ENCODE measurements at regions not wholly inside any gene's neighbourhood (a gene's known extent, or its start where the extent isn't known, plus 50 kb on each side); places are given as distances from the start of the nearest gene placed in this dataset.
"Not testable (repeated sequence)": the region's sequence is repeated elsewhere in the genome, so short reads cannot be mapped to it uniquely, and the experiment has no call there.

DNA sequence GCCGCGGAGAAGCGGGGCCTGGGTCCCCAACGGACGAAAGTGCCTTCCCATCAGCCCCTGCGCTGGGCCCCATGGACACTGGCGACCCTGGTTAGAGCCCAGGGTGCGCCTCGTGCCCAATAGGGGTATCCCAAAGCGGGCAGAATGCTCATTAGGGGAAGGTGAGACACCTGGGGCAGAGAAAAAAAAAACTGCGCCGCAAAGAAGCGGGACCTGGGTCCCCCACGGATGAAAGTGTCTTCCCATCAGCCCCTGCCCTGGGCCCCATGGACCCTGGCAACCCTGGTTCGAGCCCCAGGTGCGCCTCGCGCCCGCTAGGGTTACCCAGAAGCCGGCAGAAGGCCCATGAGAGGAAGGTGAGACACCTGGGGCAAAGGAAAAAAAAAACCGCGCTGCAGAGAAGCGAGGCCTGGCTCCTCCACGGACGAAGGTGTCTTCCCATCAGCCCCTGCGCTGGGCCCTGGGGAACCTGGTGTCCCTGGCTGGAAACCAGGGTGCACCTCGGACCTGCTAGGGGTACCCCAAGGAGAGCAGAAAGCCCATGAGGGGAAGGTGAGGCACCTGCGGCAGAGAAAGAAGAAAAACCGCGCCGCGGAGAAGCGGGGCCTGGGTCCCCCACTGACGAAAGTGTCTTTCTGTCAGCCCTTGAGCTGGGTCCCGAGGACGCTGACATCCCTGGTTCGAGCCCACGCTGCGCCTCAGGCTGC is 398.4 kb upstream of the TPTE start:
- H3F3A ChIP-seq (ENCODE audit: low read length, unreplicated experiment); H3K4me3 ChIP-seq (ENCODE audit: low read length); BruUV-seq (replicated peaks); POLR2A ChIA-PET (ENCODE audit: unreplicated experiment); intact Hi-C loops (cut with micrococcal nuclease); H3K9ac ChIP-seq (ENCODE audit: low read length); H3K9me2 ChIP-seq (replicated peaks; ENCODE audit: low read length); H3K27me3 ChIP-seq (ENCODE audit: low read length); H3K9me3 ChIP-seq (ENCODE audit: low read length); H4K20me1 ChIP-seq (ENCODE audit: low read length); H3K36me3 ChIP-seq (ENCODE audit: low read depth, low read length); H3K4me1 ChIP-seq (ENCODE audit: insufficient read depth, low read length); H3K79me2 ChIP-seq (ENCODE audit: low read length); CTCF ChIA-PET; H2AFZ ChIP-seq (ENCODE audit: low read length); H3K27ac ChIP-seq (ENCODE audit: low read length); H3K4me2 ChIP-seq (ENCODE audit: low read length); ATAC-seq: not testable (repeated sequence)
- DNase-seq, result peak; percentile 0

- H3K36me3 ChIP-seq (ENCODE audit: low read depth, low read length); H3K4me1 ChIP-seq (ENCODE audit: insufficient read depth, low read length); CTCF ChIA-PET; BruUV-seq (replicated peaks); H3K79me2 ChIP-seq (ENCODE audit: low read length); H3K27ac ChIP-seq (ENCODE audit: low read length); H4K20me1 ChIP-seq (ENCODE audit: low read length); H3F3A ChIP-seq (ENCODE audit: low read length, unreplicated experiment); intact Hi-C loops (cut with micrococcal nuclease); H3K4me2 ChIP-seq (ENCODE audit: low read length); POLR2A ChIA-PET (ENCODE audit: unreplicated experiment); H3K9ac ChIP-seq (ENCODE audit: low read length); ATAC-seq; H3K27me3 ChIP-seq (ENCODE audit: low read length); H2AFZ ChIP-seq (ENCODE audit: low read length); H3K4me3 ChIP-seq (ENCODE audit: low read length); H3K9me3 ChIP-seq (ENCODE audit: low read length); H3K9me2 ChIP-seq (replicated peaks; ENCODE audit: low read length): not testable (repeated sequence)
- peak; percentile 0 for DNase-seq
Measured at GRCh38 chr21:10123508-10123885, 397.9 kb upstream of the TPTE start.

DNA sequence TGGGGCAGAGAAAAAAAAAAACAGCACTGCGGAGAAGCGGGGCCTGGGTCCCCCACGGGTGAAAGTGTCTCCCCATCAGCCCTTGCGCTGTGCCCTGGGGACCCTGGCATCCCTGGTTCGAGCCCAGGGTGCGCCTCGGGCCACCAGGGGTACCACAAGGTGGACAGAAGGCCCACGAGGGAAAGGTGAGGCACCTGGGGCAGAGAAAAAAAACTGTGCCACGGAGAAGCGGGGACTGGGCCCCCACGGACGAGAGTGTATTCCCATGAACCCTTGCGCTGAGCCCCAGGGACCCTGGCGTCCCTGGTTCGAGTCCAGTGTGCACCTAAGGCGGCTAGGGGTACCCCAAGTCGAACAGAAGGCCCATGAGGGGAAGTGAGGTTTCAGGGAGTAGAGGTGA is 395.8 kb upstream of the TPTE start:
- H3K36me3 ChIP-seq (ENCODE audit: low read depth, low read length); DNase-seq; H3K4me3 ChIP-seq (ENCODE audit: low read length); H3K27me3 ChIP-seq (ENCODE audit: low read length); H3K4me2 ChIP-seq (ENCODE audit: low read length); H3K4me1 ChIP-seq (ENCODE audit: insufficient read depth, low read length); H3K9ac ChIP-seq (ENCODE audit: low read length); H2AFZ ChIP-seq (ENCODE audit: low read length); H3K27ac ChIP-seq (ENCODE audit: low read length); POLR2A ChIA-PET (ENCODE audit: unreplicated experiment); H4K20me1 ChIP-seq (ENCODE audit: low read length); ATAC-seq; BruUV-seq (replicated peaks); H3K9me2 ChIP-seq (replicated peaks; ENCODE audit: low read length); intact Hi-C loops (cut with micrococcal nuclease); H3F3A ChIP-seq (ENCODE audit: low read length, unreplicated experiment); H3K79me2 ChIP-seq (ENCODE audit: low read length); CTCF ChIA-PET; H3K9me3 ChIP-seq (ENCODE audit: low read length): not testable (repeated sequence)

DNA sequence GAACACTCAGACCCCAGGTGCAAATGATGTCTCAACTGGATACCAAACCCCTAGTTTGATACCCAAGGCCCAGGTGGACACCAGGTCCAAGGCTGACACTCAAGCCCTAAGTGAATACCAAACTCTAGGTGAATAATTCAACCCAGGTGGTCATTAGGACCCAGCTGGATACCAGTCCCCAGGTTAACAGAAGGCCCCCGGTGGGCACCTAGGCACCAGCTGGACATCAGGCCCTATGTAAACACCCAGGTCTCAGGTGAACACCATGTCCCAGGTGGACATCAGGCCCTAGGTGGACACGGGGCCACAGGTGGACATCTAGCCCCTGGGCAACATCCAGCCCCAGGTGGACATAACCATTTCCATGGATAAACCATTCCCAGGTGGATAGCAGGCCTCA is 387.3 kb upstream of the TPTE start:
- POLR2A ChIA-PET (ENCODE audit: unreplicated experiment); DNase-seq; H3K79me2 ChIP-seq (ENCODE audit: low read length); intact Hi-C loops (cut with micrococcal nuclease); H3K27me3 ChIP-seq (ENCODE audit: low read length); H3K4me2 ChIP-seq (ENCODE audit: low read length); H3K27ac ChIP-seq (ENCODE audit: low read length); BruUV-seq (replicated peaks); H3K4me1 ChIP-seq (ENCODE audit: insufficient read depth, low read length); H3K9ac ChIP-seq (ENCODE audit: low read length); H4K20me1 ChIP-seq (ENCODE audit: low read length); H3K9me3 ChIP-seq (ENCODE audit: low read length); H3F3A ChIP-seq (ENCODE audit: low read length, unreplicated experiment); CTCF ChIA-PET; H3K36me3 ChIP-seq (ENCODE audit: low read depth, low read length); ATAC-seq; H2AFZ ChIP-seq (ENCODE audit: low read length); H3K4me3 ChIP-seq (ENCODE audit: low read length); H3K9me2 ChIP-seq (replicated peaks; ENCODE audit: low read length): not testable (repeated sequence)

DNA sequence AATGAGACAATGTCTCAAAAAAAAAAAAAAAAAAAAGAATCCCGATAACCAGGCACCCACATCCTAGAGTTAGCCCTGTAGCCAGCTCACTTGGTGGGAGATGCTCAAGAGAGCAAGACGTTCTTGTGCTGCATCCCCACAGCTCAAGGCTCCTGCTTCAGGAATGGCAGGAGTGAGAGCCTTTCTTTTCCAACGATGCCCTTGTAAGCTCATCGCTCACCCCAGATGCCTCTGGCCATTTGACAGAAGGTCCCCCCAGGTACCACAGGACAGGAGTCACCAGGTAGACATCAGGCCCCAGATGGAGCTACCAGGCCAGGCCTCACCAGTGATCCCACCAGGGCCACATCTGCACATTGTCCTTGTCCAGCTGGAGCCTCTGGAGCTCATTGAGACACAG is 385.5 kb upstream of the TPTE start:
- H3K36me3 ChIP-seq (ENCODE audit: low read depth, low read length); H3K9me2 ChIP-seq (replicated peaks; ENCODE audit: low read length); H3K4me3 ChIP-seq (ENCODE audit: low read length); ATAC-seq; H4K20me1 ChIP-seq (ENCODE audit: low read length); H3K4me2 ChIP-seq (ENCODE audit: low read length); DNase-seq; H3K79me2 ChIP-seq (ENCODE audit: low read length); BruUV-seq (replicated peaks); H2AFZ ChIP-seq (ENCODE audit: low read length); H3F3A ChIP-seq (ENCODE audit: low read length, unreplicated experiment); CTCF ChIA-PET; H3K27me3 ChIP-seq (ENCODE audit: low read length); H3K4me1 ChIP-seq (ENCODE audit: insufficient read depth, low read length); intact Hi-C loops (cut with micrococcal nuclease); H3K9ac ChIP-seq (ENCODE audit: low read length); H3K9me3 ChIP-seq (ENCODE audit: low read length); POLR2A ChIA-PET (ENCODE audit: unreplicated experiment); H3K27ac ChIP-seq (ENCODE audit: low read length): not testable (repeated sequence)

- H3F3A ChIP-seq (ENCODE audit: low read length, unreplicated experiment); H3K4me1 ChIP-seq (ENCODE audit: insufficient read depth, low read length); CTCF ChIA-PET; H3K9me3 ChIP-seq (ENCODE audit: low read length); H3K4me3 ChIP-seq (ENCODE audit: low read length); H4K20me1 ChIP-seq (ENCODE audit: low read length); ATAC-seq; H3K79me2 ChIP-seq (ENCODE audit: low read length); H3K9me2 ChIP-seq (replicated peaks; ENCODE audit: low read length); BruUV-seq (replicated peaks); POLR2A ChIA-PET (ENCODE audit: unreplicated experiment); intact Hi-C loops (cut with micrococcal nuclease); H3K36me3 ChIP-seq (ENCODE audit: low read depth, low read length); H3K4me2 ChIP-seq (ENCODE audit: low read length); H3K27ac ChIP-seq (ENCODE audit: low read length); DNase-seq; H2AFZ ChIP-seq (ENCODE audit: low read length); H3K9ac ChIP-seq (ENCODE audit: low read length); H3K27me3 ChIP-seq (ENCODE audit: low read length): not testable (repeated sequence)
Measured at GRCh38 chr21:10154178-10154577, 367.2 kb upstream of the TPTE start.

Measured in PC-3 (cell line).